ENCODE measurements at regions not wholly inside any gene's neighbourhood (a gene's known extent, or its start where the extent isn't known, plus 50 kb on each side); places are given as distances from the start of the nearest gene placed in this dataset.

- TF ChIP-seq, protein P1, sequence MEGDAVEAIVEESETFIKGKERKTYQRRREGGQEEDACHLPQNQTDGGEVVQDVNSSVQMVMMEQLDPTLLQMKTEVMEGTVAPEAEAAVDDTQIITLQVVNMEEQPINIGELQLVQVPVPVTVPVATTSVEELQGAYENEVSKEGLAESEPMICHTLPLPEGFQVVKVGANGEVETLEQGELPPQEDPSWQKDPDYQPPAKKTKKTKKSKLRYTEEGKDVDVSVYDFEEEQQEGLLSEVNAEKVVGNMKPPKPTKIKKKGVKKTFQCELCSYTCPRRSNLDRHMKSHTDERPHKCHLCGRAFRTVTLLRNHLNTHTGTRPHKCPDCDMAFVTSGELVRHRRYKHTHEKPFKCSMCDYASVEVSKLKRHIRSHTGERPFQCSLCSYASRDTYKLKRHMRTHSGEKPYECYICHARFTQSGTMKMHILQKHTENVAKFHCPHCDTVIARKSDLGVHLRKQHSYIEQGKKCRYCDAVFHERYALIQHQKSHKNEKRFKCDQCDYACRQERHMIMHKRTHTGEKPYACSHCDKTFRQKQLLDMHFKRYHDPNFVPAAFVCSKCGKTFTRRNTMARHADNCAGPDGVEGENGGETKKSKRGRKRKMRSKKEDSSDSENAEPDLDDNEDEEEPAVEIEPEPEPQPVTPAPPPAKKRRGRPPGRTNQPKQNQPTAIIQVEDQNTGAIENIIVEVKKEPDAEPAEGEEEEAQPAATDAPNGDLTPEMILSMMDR (IDR thresholded peaks at IDR 0.05; ENCODE audit: control insufficient read depth, insufficient read depth, low read depth, low read length, missing control alignments) = no peak
- DNase-seq (ENCODE audit: low read depth) = no peak
- H3K4me3 ChIP-seq (ENCODE audit: control insufficient read depth, low read depth, low read length) = no peak overlapping the region
These were observed 221.2 kb downstream of the TTLL7 start for GRCh38 chr1:83777758-83778101.

DNA sequence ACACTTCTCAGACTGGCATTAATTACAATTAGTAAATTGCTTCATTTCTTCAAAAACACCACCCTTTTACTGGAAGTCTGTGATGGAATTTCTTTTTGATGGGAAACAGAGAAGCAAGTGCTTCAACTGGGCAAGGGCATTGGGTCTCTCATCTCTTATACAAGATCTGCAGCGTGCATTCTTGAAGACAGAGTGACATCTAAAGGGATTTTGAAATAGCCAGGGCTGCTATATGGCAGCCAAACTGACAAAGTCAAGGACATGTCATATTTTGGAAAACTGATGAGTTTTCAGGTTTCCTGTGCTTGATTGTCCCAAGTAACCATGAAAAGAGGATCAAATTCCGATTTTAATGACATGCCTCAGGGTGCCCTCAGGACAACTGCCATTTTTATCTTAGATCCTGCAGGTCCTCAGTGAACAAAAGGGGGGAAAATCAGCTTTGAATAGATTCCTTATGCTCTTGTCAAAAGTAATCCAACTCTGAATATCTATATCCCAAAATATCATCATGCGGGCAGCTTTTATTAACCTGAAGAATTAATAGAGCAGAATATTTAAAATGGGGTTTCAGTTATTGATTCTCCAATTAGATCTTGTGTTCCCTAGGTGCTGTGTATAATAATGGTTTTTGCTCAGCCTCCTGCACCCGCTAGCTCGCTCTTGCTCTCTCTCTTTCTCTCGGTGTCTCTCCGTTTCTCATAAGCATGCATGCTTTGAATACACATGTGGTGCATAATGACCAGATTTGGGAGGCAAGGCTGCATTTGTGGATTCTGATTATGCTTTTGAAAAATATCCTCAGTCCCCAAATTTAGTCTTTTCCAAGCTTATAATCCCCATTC is 221.8 kb downstream of the TTLL7 start:
- no peak overlapping the region for H3K4me3 ChIP-seq (ENCODE audit: control insufficient read depth, low read depth, low read length)
- no peak for DNase-seq (ENCODE audit: low read depth)
- TF ChIP-seq, protein P1 (IDR thresholded peaks at IDR 0.05; ENCODE audit: control insufficient read depth, insufficient read depth, low read depth, low read length, missing control alignments) = no peak

DNA sequence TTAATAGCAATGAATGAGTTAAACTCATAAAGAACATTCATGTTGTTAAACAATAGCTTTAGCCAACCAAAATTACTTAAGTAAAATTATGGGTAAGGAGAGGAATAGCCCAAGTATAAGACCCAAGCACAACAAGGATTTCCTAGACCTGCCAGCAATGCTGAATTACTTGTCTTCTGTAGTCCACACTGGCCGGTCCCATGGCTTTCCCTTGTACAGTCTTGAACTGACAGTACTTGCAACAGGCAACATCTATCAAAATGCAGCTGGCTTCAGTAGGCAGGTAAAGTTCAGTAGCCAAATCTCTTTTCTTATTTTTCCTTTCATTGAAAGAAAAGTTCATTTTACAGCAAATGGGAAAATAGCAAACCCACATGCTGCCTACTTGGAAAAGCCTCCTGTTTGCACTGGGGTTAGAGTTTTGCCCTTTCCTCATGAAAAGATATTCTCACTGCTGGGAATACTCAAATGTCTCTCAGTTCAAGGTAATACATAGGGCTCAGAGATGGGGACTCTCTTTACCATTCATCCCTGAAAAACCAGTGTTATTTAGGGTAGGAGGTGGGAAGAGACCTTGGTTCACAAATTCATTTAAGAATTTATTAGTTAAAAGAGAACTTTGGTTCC is 222.8 kb downstream of the TTLL7 start:
- TF ChIP-seq, protein P1 (IDR thresholded peaks at IDR 0.05; ENCODE audit: control insufficient read depth, insufficient read depth, low read depth, low read length, missing control alignments) = no peak
- H3K4me3 ChIP-seq (ENCODE audit: control insufficient read depth, low read depth, low read length) = no peak overlapping the region

GRCh38 chr1:83773059-83773458 is 225.9 kb downstream of the TTLL7 start:
- DNase-seq (ENCODE audit: low read depth) = no peak
- no peak overlapping the region for H3K4me3 ChIP-seq (ENCODE audit: control insufficient read depth, low read depth, low read length)
- TF ChIP-seq, protein P1 (IDR thresholded peaks at IDR 0.05; ENCODE audit: control insufficient read depth, insufficient read depth, low read depth, low read length, missing control alignments) = no peak

More for the DNA sequence above, 222.8 kb downstream of the TTLL7 start:
- no peak for DNase-seq (ENCODE audit: low read depth)

DNA sequence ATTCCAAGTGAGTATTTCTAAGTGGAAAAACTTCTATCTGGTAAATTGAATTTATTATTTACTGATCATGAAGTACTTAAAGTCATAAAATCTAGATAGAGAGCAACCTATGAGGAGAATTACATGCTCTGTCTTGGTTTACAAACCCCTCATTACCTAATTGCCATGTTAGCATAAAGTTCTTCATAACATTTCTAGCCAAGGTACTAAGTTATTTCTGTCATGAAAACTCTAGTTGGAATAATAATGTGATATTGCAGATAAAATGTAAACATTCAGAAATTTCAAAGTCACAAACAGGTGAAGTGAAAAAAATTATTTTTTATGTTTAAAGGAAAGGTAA is 228.6 kb downstream of the TTLL7 start:
- no peak overlapping the region for H3K4me3 ChIP-seq (ENCODE audit: control insufficient read depth, low read depth, low read length)
- no peak for DNase-seq (ENCODE audit: low read depth)
- TF ChIP-seq, protein P1 (IDR thresholded peaks at IDR 0.05; ENCODE audit: control insufficient read depth, insufficient read depth, low read depth, low read length, missing control alignments) = no peak

DNA sequence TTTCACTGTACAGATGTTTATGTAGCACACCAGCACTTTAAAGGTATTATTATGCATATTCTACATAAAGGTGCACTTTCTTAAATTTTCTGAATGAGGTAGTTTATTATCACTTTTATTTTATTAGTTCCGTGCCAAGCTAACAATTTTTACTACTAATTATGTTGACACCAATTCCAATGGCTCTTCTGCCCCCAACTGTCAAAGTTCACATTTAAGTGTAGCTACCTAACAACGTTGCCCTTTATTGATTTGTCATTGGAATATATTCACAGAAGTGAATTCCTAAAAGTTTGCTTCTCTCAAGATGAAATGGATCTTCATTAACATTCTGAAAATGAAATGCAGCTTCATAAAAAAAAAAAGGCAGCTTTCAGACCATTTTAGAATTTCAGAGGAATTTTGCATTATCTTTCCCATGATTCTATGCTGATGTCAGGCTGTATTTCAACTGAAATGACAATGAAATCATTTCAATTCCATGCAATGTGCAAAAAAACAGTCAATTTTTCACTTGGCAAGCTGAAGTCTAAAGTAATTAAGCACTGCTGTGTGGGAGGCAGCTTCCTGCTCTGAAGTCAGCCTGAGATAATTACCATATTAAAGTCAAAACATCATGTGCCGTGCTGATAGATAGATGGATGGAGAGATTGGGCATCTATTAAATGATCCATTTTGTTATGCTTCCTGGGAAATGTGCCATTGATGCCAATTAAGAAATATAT is 229.2 kb downstream of the TTLL7 start:
- DNase-seq (ENCODE audit: low read depth) = no peak
- no peak overlapping the region for H3K4me3 ChIP-seq (ENCODE audit: control insufficient read depth, low read depth, low read length)
- TF ChIP-seq, protein P1 (IDR thresholded peaks at IDR 0.05; ENCODE audit: control insufficient read depth, insufficient read depth, low read depth, low read length, missing control alignments) = no peak
